ENCODE measurements at regions not wholly inside any gene's neighbourhood (a gene's known extent, or its start where the extent isn't known, plus 50 kb on each side); places are given as distances from the start of the nearest gene placed in this dataset.

DNA sequence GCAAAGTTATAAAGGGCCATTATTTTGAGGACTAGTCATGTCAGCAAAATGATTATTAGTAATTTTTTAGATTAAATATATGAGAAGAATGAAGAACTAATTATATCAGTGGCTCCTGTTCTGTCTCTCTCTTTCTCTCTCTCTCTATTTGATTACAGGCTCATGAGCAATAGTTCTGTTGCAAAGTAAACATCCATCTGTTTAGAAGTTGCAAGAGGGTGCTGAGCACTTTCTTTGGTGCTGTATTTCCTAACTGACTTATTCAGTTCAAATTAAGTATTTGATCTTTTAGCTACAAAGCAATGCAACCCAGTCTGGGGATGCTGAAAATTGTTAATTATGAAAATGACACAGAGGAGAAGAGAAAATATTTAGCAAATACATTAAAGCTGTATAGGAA, 408.1 kb upstream of the UBE2E3 start:
- no peak for TF ChIP-seq CTCF (IDR thresholded peaks at IDR 0.05; ENCODE audit: insufficient read depth, low read depth, low read length)
- DNase-seq (ENCODE audit: low read depth) = peak; percentile 39
- no peak overlapping the region for H3K4me3 ChIP-seq (ENCODE audit: low read depth, low read length)

GRCh38 chr2:180571559-180571958, 408.8 kb upstream of the UBE2E3 start:
- DNase-seq (ENCODE audit: low read depth) = peak; percentile 41
- H3K4me3 ChIP-seq (ENCODE audit: low read depth, low read length) = no peak overlapping the region
- no peak for TF ChIP-seq CTCF (IDR thresholded peaks at IDR 0.05; ENCODE audit: insufficient read depth, low read depth, low read length)

DNA sequence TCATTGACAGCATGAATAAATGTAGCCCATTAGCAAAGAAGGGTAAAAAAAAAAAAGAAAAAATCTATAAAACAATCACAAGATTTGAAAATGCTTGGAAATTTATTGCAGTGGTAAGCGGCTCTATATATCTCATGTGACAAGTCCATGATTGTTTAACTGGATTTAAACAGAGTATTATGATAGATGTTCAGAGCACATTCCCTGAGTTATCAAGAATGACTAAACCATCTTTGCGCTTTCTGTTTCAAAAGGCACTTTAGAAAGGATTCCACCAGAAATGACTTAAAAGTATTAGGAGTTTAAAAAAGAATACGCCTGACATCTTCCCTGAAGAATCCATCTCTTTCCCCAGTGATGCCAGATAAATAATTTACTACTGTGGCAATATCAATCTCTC, 409.5 kb upstream of the UBE2E3 start:
- no peak overlapping the region for H3K4me3 ChIP-seq (ENCODE audit: low read depth, low read length)
- TF ChIP-seq CTCF (IDR thresholded peaks at IDR 0.05; ENCODE audit: insufficient read depth, low read depth, low read length) = no peak

GRCh38 chr2:180564051-180564450, 416.4 kb upstream of the UBE2E3 start:
- no peak for DNase-seq (ENCODE audit: low read depth)
- TF ChIP-seq CTCF (IDR thresholded peaks at IDR 0.05; ENCODE audit: insufficient read depth, low read depth, low read length) = no peak
- no peak overlapping the region for H3K4me3 ChIP-seq (ENCODE audit: low read depth, low read length)

More for the DNA sequence above, 409.5 kb upstream of the UBE2E3 start:
- DNase-seq (ENCODE audit: low read depth) = no peak

- no peak for TF ChIP-seq CTCF (IDR thresholded peaks at IDR 0.05; ENCODE audit: insufficient read depth, low read depth, low read length)
Measured at GRCh38 chr2:180562378-180562777, 418.0 kb upstream of the UBE2E3 start.

DNA sequence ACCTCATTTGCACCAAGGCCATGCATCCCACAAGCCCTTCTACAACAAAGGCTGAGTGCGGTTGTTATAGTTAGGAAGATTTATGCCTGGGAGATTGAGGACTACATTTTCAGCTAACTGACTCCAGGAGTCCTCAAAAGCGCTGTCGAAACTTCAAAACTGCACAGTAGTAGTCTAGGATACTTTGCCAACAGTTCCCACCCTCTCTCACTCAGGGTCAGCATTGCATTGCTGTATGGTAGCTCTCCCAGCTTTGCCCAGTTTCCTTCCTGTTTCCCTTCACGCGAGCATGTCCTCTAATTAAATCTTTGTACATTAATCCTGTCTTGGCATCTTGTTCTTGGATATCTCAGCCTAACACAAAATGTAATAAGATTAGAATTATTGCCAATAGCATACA, 420.6 kb upstream of the UBE2E3 start:
- TF ChIP-seq CTCF (IDR thresholded peaks at IDR 0.05; ENCODE audit: insufficient read depth, low read depth, low read length) = no peak
- H3K4me3 ChIP-seq (ENCODE audit: low read depth, low read length) = no peak overlapping the region
- peak; percentile 21 for DNase-seq (ENCODE audit: low read depth)

More at GRCh38 chr2:180562378-180562777, 418.0 kb upstream of the UBE2E3 start:
- H3K4me3 ChIP-seq (ENCODE audit: low read depth, low read length) = no peak overlapping the region
- no peak for DNase-seq (ENCODE audit: low read depth)

DNA sequence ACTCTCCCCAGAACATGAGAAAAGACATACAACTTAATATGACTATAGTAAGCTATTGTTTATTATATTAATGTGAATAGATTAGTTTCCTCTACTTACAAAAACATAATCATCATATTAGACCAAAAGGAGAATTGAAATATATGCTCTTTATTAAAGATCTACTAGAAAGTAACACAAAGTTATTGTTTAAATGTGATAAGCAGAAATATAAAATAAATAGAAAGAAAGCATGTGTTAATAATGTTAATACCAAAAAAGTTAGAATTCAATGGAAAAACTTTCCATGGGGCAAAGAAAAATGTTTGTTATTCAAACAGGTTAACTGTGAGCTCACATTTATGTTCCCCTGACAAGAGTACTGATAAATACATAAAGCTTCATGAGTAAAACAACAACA, 421.4 kb upstream of the UBE2E3 start:
- H3K4me3 ChIP-seq (ENCODE audit: low read depth, low read length) = no peak overlapping the region

More for the DNA sequence above, 421.4 kb upstream of the UBE2E3 start:
- DNase-seq (ENCODE audit: low read depth) = no peak
- no peak for TF ChIP-seq CTCF (IDR thresholded peaks at IDR 0.05; ENCODE audit: insufficient read depth, low read depth, low read length)
